ENCODE measurements at regions not wholly inside any gene's neighbourhood (a gene's known extent, or its start where the extent isn't known, plus 50 kb on each side); places are given as distances from the start of the nearest gene placed in this dataset.

GRCh38 chr11:111444040-111444439 lies 65.0 kb upstream of the POU2AF1 start:
- DNase-seq, result no peak

- DNase-seq, result no peak
Measured at GRCh38 chr11:111443640-111444039, 64.6 kb upstream of the POU2AF1 start.

DNA sequence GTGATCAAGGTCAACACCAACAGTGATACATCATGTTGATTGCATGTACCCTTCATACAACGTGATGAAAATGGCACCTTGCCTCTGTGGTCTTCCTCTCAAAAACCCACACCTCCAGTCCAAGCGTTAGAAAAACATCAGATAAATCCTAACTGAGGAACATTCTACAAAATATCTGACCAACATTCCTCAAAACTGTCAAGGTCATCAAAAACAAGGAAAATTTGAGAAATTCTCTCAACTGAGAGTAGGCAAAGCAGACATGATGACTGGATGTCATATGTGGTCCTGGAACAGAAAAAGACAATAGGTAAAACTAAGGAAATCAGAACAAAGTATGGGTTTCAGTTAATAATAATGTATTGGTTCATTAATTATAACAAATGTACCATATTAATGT lies 64.0 kb upstream of the POU2AF1 start:
- DNase-seq, result no peak

DNA sequence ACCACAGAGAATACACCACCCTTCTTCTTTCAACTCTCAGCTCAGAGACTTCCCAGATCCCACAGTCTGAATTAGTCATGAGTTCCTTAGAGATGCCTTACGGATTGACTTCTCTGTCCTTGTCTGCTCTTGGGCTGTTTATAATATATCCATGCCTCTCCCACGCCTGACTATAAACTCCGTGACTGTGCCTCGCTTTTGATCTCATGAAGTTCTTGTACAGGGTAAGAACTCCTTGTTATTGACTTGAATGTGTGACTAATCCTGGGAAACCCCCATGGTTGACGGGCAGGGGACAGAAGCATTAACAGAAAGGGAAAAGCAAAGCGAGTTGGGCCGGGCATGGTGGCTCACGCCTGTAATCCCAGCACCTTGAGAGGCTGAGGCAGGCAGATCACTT lies 62.4 kb upstream of the POU2AF1 start:
- DNase-seq, result peak; percentile 14

GRCh38 chr11:111440416-111441205 lies 61.5 kb upstream of the POU2AF1 start:
- DNase-seq, result no peak

GRCh38 chr11:111439901-111440300 lies 60.8 kb upstream of the POU2AF1 start:
- peak; percentile 32 for DNase-seq

GRCh38 chr11:111438846-111439520 lies 59.9 kb upstream of the POU2AF1 start:
- DNase-seq, result no peak

GRCh38 chr11:111438168-111438567 lies 59.1 kb upstream of the POU2AF1 start:
- DNase-seq, result no peak

DNA sequence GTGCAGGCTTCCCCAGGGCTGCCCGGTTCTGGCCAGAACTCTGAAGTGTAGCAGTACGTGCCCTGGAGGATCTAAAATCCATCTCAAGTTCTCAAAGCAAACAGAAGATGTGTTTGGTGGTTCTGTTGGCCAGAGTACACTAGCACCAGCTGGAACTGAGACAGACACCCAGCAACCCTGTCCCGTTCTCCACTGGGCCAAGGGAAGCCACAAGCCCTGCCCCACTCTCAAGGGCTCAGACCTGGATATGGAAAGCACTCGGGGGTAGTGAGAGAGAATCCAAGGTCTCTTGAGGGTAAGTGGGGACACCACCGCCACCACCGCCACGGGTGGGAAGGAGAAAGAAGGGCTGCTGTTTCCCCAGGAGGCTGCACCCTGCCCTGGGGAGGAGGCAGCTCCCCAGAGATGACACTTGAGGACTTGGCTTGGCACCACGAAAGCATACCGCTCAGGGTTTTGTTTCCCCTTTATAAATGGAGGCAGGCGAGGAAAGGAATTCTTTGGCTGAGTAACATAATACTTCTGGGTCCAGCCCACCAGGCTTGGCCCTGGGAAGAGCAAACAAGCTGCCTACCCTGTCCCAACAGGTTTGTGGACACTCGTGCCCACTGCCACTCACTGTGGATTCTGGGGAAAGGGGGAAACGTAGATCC lies 56.1 kb upstream of the POU2AF1 start:
- DNase-seq, result no peak

GRCh38 chr11:111429066-111429506 lies 50.0 kb upstream of the POU2AF1 start:
- DNase-seq, result peak; percentile 85

Measured in suppressor macrophage treated with lipopolysaccharide for 4 hours (primary cell).